Cardiac muscle cell (in vitro differentiated cells and primary cell): ENCODE measurements at regions not wholly inside any gene's neighbourhood (a gene's known extent, or its start where the extent isn't known, plus 50 kb on each side); places are given as distances from the start of the nearest gene placed in this dataset.

Experiments
- DNase-seq, 2 donors: peaks; one replicate each; pipeline versions ENCODE4 v3.0.0 to v3.0.0-alpha.2; 2010 to 2017; ENCODE audit warnings: low read depth in 1 of 2, low spot score in 1 of 2
- H3K27ac ChIP-seq: fragments of 200-600 bp; sonication (generic); 2 replicates; pipeline ENCODE4 v1.5.1; 2016
- H3K27me3 ChIP-seq: fragments of 200-600 bp; sonication (generic); 2 replicates; pipeline ENCODE4 v1.6.0; 2016; ENCODE audit warnings: control low read depth
- H3K36me3 ChIP-seq: fragments of 200-600 bp; sonication (generic); 2 replicates; pipeline ENCODE4 v1.5.1; 2016; ENCODE audit warnings: control low read depth
- H3K4me1 ChIP-seq: fragments of 200-600 bp; sonication (generic); 2 replicates; pipeline ENCODE4 v1.8.1; 2017; ENCODE audit warnings: low read depth, mild to moderate bottlenecking, mixed run types
- H3K4me3 ChIP-seq: fragments of 200-600 bp; sonication (generic); 2 replicates; pipeline ENCODE4 v1.5.1; 2016; ENCODE audit warnings: mild to moderate bottlenecking
- H3K9me3 ChIP-seq: fragments of 200-600 bp; sonication (generic); 2 replicates; pipeline ENCODE4 v1.5.1; 2017; ENCODE audit warnings: low read depth, mild to moderate bottlenecking, control low read depth
- CTCF ChIP-seq: IDR thresholded peaks from 2 replicates; pipeline ENCODE4 v1.5.1; 2012; ENCODE audit warnings: low read depth, mild to moderate bottlenecking, low read length

DNA sequence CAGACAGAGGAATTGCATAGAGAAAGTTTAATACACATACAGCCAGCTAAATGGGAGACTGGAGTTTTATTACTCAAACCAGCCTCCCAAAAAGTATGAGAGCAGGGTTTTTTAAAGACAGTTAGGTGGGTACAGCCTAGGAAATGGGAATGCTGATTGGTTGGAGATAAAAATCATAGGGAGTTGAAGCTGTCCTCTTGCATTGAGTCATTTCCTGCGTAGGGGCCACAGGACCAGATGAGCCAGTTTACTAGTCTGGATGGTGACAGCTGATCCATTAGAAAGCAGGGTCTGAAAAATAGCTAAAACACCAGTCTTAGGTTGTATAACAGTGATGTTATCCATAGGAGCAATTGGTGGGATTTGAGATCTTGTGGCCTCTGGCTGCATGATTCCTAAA, 76.1 kb upstream of the POM121L12 start:
- H3K36me3 ChIP-seq = no peaks in the 10 kb centered on the region
- H3K27me3 ChIP-seq = no peaks in the 10 kb centered on the region
- no peak overlapping the region for H3K4me3 ChIP-seq
- DNase-seq = no peak
- TF ChIP-seq CTCF = no peak
- no peak overlapping the region for H3K27ac ChIP-seq
- H3K9me3 ChIP-seq = no peaks in the 10 kb centered on the region
- peaks cover 22% of the 10 kb centered on the region for H3K4me1 ChIP-seq

DNA sequence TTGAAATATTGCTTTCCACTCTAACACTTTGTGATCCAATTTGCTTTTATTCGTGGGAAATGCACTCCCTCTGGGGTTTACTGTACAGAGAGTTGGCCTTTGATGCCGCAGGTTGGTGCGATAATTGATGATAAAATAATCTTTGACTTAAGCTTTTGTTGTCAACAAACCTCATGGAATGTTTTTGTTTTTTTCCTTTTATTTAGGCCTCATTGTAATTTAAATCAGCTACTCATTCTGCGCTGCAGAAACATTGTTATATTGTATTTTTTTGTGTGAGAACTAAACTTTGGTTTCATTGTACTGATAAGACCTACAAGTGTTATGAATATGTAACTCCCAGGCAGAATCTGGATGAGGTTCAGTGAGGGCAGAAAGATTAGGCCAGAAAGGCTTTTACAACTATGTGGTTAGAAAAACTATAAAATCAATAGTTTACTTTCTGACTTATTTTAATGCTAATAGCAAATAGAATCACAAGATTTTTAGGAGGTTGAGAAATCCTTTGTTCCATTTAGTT, 76.8 kb upstream of the POM121L12 start:
- DNase-seq = no peak

GRCh38 chr7:52956379-52956915, 79.0 kb upstream of the POM121L12 start:
- Histone ChIP-seq H3K4me3 (no peak overlapping the region), H3K27me3 (no peaks in the 10 kb centered on the region), H3K27ac (no peak overlapping the region), H3K4me1 (peaks cover 12% of the 10 kb centered on the region), H3K36me3 (no peaks in the 10 kb centered on the region), H3K9me3 (no peaks in the 10 kb centered on the region)
- no peak for TF ChIP-seq CTCF
- DNase-seq = no peak

More for the DNA sequence above, 76.8 kb upstream of the POM121L12 start:
- Histone ChIP-seq H3K27ac (no peak overlapping the region), H3K9me3 (no peaks in the 10 kb centered on the region), H3K4me3 (no peak overlapping the region), H3K27me3 (no peaks in the 10 kb centered on the region), H3K4me1 (peaks cover 22% of the 10 kb centered on the region), H3K36me3 (no peaks in the 10 kb centered on the region)
- TF ChIP-seq CTCF = no peak

GRCh38 chr7:52955522-52955921, 79.9 kb upstream of the POM121L12 start:
- no peaks in the 10 kb centered on the region for H3K36me3 ChIP-seq
- no peak for DNase-seq
- H3K27ac ChIP-seq = no peak overlapping the region
- no peaks in the 10 kb centered on the region for H3K9me3 ChIP-seq
- no peaks in the 10 kb centered on the region for H3K27me3 ChIP-seq
- no peak overlapping the region for H3K4me3 ChIP-seq
- no peak for TF ChIP-seq CTCF
- peaks cover 4% of the 10 kb centered on the region for H3K4me1 ChIP-seq

DNA sequence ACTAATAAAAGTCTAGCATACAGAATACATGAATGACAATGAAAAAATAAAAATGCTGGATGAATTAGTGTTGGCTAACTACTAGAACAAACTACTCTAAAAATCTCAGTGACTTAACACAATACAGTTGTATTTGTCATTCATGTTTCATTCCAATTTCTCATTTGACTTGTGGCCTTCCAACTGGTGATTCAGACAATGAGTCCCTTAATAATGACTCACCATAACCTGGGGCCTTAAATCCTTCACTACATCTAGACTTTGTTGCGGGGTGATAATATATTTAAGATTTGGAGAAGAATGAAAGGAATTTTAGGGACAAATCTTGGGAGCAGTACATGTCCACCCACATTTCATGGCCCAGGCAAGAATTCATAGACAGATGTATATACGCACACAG, 90.5 kb upstream of the POM121L12 start:
- Histone ChIP-seq H3K36me3 (no peaks in the 10 kb centered on the region), H3K9me3 (no peaks in the 10 kb centered on the region), H3K27ac (no peak overlapping the region), H3K4me1 (peaks cover 13% of the 10 kb centered on the region), H3K27me3 (no peaks in the 10 kb centered on the region), H3K4me3 (no peak overlapping the region)
- DNase-seq = no peak
- no peak for TF ChIP-seq CTCF
